Right ventricle myocardium superior (tissue), 1 donor: ENCODE measurements at regions not wholly inside any gene's neighbourhood (a gene's known extent, or its start where the extent isn't known, plus 50 kb on each side); places are given as distances from the start of the nearest gene placed in this dataset.

Experiments
- ATAC-seq: fragments of 200-7000 bp; cut with Tn5 transposase; one replicate; pipeline ENCODE4 v1.9.1; 2020; ENCODE audit warnings: mild to moderate bottlenecking; ENCODE audit not compliant: poor library complexity
- DNase-seq: peaks from one replicate; pipeline ENCODE4 v3.0.0-alpha.2; 2020
- intact Hi-C: fragments of 100-400 bp; cut with DNase I; formaldehyde crosslinking; loops from one replicate; pipeline ENCODE4 v1.11.2; 2022
- donor health status: DM: no; HTN: yes; CAD: no; lungs with severe emphysema.

- ATAC-seq, result no peak
- intact Hi-C loops, result no loop called here
- no peak for DNase-seq
These were observed 73.0 kb upstream of the SNX2 start for GRCh38 chr5:122701640-122702523.

DNA sequence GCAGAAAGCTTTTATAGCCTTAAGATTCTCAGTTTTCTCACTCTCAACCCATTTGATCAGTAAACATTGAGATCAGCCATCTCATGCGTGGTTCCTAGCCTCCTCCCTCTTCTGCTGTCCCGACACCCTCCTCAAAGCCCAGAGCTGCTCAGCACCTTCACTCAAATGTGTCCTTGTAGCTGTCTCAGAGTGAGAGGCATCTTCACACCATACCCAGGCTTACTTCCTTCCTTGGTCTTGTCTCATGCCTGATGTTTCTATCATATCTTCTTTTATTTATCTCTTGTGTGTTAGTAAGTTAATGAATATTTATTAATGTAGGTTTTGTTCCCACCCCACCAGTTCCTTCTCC is 72.4 kb upstream of the SNX2 start:
- ATAC-seq, result no peak
- intact Hi-C loops, result no loop called here
- no peak for DNase-seq

DNA sequence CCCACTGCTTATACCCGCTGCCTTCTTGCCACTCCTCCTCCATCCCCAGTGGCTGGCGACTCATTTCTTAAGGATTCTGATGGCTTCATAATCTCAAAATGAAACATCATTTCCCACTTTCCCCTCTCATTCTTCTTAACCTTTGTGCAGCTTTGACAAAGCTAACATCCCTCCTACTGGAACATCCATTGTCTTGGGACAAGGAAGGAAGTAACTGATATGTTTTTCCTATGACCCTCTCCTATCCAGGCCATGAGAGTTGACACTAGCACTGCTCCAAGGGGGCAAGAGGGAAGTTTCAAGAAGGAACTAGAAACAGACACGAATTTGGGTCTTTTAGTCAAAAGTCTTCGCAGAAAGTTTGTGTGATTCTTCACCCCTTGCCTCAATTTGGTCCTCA is 71.7 kb upstream of the SNX2 start:
- ATAC-seq (no peak), DNase-seq (no peak)
- intact Hi-C loops, result no loop called here

DNA sequence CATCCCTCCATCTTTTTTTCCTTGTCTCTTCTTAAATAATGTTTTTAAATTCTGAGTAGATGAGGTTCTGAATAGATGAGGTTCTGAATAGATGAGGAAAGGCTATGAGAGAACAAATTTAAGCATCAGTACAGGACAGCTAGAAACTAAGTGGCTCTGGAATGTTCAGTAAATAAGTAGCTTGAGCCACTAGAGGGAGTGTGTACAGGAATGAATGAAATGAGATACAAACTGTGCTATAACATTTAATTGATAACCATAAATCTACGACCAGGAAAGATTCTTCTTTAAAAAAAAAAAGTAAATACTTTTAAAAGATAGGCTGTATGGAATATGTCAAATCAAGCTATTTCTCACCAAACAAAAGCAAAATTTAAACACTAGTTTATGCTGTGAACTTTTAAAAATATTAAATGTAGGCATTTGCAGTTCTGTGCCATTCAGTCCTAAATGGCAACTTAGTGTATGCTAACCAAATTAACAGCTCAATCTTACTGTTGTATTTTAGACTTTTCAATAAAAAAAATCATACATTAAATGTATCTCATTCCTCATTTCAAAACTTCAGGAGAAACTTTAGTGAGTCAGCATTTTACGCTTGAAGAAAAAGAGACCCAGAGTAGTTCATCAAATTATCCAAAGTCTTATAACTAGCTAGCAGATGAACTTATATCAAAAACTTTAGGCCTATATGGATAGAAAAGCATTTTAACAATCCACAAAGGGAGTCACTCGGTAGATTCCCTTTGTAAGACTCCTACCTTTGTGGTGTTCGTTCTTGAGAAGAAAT is 70.4 kb upstream of the SNX2 start:
- no peak for DNase-seq
- ATAC-seq, result peak; percentile 67
- intact Hi-C loops, result no loop called here

DNA sequence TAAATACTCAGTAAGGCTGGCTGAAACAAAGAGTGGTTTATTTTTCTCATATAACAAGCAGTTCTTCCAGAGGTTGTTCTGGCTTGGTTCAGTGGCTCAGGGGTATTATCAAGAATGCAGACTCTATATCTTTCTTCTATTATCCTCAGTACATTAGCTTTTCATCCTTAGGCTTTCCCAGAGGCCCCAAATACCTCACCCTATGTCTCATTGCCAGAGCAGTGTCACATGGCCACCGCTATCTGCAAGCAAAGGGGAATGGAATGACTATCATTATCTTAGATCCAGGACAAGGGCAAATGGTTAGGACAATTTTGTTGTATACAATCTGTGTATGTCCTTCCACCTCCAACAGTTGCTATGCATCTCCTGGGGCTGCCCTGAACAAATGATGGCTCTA is 69.0 kb upstream of the SNX2 start:
- no peak for DNase-seq
- intact Hi-C loops, result no loop called here
- no peak for ATAC-seq

DNA sequence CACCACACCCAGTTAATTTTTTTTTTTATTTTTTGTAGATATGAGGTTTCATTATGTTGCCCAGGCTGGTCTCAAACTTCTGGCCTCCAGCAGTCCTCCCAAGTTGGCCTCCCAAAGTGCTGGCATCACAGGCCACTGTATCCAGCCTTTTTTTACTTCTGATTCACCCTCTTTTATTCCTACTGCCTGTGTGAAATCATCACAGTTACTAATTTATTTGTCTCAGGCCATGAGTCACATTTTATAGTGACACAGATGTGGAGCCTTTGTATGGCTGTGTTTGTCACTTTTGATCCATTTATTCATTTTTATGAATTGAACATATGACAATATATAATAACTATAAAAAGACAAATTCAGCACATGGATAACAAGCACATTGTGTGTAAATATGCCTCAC is 67.1 kb upstream of the SNX2 start:
- DNase-seq (no peak), ATAC-seq (no peak)
- intact Hi-C loops, result no loop called here

DNA sequence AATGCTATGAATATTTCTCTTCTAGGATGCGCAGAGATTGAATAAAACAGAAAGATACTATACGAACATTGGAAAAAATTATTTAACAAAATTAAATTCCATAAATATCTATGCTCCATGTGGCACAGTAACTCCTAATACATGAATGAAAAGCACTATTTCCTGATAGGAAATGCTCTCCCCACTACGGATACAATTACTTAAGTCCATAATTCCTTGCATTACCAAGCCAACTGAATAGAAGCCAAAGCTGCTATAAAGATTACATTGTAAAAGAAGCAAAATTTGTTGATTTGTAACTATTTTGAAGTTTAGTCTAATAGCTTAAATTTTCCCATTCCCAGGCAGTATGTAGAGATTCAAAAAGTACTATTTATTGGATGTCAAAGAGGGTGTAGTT is 61.8 kb upstream of the SNX2 start:
- DNase-seq, result no peak
- no peak for ATAC-seq
- intact Hi-C loops, result no loop called here

DNA sequence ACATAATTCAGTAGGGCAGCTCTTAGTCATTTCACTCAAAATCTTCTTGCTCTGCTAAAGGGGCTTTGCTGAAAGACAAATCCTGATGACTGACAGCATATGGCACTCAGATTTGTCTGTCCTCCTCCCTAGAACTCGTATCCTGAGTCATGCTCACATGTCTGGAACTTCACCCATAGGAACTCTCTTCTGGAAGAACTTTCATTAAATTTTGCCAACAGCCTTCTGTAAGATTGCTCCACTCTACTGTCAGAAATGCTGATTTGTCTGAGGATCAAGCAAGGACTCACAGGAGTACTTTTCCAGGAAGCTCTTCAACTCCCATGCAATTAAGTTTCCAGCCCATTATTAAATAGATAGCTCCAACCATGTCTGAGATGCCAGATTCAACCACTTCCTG is 59.8 kb upstream of the SNX2 start:
- DNase-seq (no peak), ATAC-seq (no peak)
- intact Hi-C loops, result no loop called here

GRCh38 chr5:122718611-122719010 is 56.3 kb upstream of the SNX2 start:
- DNase-seq, result no peak
- intact Hi-C loops, result no loop called here
- ATAC-seq, result no peak

GRCh38 chr5:122719991-122720746 is 54.7 kb upstream of the SNX2 start:
- ATAC-seq, result no peak
- intact Hi-C loops, result no loop called here
- DNase-seq, result no peak

DNA sequence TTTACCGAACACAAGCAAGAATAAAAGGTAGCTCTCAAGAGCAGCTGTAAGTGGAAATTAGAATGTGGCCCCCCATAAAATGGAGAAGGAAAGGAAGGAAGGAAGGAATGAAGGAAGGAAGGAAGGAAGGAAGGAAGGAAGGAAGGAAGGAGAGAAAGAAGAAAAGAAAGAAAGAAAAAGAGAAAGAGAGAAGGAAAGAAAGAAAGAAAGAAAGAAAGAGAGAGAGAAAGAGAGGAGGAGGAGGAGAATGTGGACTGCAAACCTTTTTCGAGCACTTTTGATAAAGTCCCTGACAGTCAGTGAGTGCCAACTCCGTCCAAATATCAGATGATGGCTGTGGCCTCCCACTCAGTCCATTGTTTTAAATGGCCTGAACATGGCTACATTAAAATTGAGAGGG is 53.8 kb upstream of the SNX2 start:
- DNase-seq (no peak), ATAC-seq (no peak)
- intact Hi-C loops, result no loop called here

DNA sequence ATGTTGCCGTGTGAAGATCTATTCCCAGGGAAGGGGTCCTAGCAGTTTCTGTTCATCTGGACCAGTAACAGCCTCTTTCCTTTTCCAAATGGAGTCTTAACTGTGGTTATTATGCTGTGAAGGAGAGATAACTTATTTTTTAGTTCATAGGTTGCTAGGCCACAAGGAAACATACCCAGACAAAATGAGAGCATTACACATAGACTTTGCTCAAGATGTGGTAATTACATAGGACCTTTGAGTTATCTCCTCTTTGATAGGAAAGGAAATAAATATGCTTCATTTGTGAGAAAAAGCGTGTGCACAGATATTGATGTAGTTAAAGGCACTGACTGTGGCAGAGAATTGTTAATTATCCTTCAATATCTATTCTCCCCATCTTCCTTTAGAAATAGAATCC is 52.5 kb upstream of the SNX2 start:
- intact Hi-C loops, result no loop called here
- ATAC-seq (no peak), DNase-seq (no peak)

DNA sequence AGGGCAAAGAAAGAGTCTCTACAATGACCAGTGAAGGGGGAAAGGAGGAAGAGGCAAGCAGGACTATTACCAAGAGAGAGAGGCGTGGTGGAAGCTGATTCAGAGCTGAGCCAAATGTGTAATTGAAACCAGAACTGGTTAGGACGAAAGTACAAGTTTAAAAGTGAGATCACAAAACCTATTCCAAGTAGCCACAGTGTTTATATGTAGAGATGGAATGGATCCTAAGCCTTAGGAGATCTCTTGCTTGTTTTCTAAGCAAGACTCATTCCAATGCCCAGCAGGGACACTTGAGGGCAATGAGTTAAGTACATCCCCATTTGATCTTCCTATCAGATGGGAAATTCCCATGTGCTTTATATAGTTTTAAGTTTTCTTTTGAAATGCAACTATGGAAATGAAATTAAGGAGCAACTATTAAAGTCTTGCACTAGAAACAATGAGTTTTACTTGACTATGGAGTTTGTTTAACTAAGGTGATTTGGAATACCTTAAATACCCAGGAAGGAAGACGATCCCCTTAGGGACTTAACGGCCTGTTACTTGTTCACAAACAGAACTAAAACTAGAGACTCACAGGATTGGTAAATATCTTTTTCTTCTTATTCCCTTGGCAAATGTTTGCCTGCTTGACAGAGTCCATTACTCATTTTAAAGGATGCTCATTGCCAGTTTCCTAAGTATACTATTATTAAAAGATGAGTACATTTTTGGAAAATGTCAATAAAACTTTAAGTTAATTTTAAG is 51.1 kb upstream of the SNX2 start:
- intact Hi-C loops, result no loop called here
- no peak for DNase-seq
- ATAC-seq, result peak; percentile 64
